Astrocyte of the hippocampus (primary cell): ENCODE measurements at regions not wholly inside any gene's neighbourhood (a gene's known extent, or its start where the extent isn't known, plus 50 kb on each side); places are given as distances from the start of the nearest gene placed in this dataset.

Source experiments
- DNase-seq: peaks from one replicate; pipeline ENCODE4 v3.0.0; 2011; ENCODE audit warnings: low read depth, low spot score

GRCh38 chr22:48690583-48691317, 1136.9 kb downstream of the BRD1 start:
- no peak for DNase-seq

GRCh38 chr22:48689206-48689605, 1138.5 kb downstream of the BRD1 start:
- no peak for DNase-seq

- DNase-seq = no peak
Measured at GRCh38 chr22:48688366-48688765, 1139.3 kb downstream of the BRD1 start.

- DNase-seq = no peak
Measured at GRCh38 chr22:48687606-48688005, 1140.1 kb downstream of the BRD1 start.

GRCh38 chr22:48686694-48687302, 1140.9 kb downstream of the BRD1 start:
- no peak for DNase-seq

DNA sequence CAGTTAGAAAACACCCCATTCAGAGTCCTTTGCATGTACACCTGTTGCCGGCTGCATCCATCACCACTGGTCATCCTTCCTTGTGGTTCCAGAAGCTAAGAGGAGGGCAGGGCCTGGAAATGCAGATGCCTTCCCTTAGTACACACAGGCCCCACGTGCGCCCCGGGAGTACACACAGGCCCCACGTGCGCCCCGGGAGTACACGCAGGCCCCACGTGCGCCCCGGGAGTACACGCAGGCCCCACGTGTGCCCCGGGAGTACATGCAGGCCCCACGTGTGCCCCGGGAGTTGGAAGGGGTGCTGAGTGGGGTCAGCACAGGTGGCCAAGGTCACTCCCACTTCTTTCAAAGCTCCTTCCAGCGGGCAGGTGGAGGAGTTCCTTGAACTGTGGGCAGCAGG, 1141.9 kb downstream of the BRD1 start:
- DNase-seq = no peak

- DNase-seq = no peak
Measured at GRCh38 chr22:48683640-48684039, 1144.0 kb downstream of the BRD1 start.

DNA sequence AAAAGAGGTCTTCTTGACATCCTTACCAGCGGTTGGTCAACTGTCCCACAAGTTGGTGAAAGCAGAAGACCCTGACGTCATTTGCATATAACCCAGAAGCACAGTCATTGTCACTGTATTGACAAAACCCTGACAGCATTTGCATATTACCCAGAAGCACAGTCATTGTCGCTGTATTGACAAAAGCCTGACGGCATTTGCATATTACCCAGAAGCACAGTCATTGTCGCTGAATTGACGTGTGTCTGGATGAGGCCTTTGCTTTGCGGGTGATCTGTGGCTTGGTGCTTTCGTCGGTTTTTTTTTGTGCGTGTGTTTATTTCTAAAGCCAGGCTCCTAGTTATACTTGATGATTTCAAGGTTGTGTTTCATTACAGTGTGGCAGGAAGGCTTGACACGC, 1145.2 kb downstream of the BRD1 start:
- DNase-seq = no peak

DNA sequence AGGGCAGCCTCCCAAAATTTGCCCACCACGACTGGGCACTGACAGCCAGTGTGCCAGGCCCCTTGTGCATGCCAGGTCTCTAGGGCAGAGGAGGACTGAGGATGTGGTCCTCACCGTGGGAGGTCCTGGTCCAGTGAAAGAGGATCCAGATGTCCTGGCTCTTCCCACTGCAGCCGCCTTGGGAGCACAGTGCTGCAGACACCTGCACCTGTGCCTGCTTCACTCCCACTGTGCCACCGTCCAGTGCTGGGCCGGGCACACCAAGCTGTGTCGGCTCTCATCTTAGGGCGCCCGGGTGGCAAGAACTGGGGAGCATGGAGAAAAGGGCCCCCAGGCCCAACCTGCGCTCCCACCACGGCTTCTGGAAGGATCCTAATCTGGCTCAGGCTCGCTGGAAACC, 1147.1 kb downstream of the BRD1 start:
- DNase-seq = no peak

DNA sequence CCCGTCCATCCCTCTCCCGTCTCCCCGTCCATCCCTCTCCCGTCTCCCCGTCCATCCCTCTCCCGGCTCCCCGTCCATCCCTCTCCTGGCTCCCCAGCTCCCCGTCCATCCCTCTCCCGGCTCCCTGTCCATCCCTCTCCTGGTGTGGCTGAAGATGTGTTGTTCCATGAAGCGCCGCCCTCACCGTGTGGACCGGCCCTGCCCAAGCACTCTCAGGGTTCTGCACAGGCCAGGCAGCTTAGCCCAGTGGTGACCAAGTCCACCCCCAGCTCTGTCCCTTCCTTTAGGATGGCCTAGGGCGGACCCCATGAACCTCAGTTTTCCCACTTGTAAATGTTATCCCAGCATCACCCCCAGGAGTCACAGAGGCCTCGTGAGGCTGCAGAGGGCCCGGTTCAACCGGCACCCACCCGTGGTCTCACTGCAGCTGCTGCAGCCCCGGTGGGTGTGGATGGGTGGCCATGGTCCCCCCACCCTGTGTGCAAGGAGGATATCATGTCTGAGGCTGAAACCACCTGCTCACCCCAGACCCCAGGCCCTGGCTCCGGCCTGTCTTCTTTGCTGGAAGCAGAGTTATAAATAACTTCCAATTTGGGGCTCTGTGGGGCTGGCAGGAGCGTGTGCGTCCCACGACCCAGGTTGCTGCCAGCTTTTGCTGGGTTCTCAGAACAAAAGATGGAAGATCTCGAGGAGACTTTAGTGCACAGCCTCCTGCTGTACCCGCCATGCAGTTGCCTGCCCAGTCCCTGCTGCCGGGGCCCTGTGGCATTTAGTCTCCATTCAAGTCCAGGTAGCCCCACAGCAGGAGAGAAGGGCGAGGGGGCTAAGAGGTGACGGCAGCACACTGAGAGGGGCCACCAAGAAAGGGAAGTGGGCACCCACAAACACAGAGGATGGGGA, 1147.8 kb downstream of the BRD1 start:
- DNase-seq = no peak

DNA sequence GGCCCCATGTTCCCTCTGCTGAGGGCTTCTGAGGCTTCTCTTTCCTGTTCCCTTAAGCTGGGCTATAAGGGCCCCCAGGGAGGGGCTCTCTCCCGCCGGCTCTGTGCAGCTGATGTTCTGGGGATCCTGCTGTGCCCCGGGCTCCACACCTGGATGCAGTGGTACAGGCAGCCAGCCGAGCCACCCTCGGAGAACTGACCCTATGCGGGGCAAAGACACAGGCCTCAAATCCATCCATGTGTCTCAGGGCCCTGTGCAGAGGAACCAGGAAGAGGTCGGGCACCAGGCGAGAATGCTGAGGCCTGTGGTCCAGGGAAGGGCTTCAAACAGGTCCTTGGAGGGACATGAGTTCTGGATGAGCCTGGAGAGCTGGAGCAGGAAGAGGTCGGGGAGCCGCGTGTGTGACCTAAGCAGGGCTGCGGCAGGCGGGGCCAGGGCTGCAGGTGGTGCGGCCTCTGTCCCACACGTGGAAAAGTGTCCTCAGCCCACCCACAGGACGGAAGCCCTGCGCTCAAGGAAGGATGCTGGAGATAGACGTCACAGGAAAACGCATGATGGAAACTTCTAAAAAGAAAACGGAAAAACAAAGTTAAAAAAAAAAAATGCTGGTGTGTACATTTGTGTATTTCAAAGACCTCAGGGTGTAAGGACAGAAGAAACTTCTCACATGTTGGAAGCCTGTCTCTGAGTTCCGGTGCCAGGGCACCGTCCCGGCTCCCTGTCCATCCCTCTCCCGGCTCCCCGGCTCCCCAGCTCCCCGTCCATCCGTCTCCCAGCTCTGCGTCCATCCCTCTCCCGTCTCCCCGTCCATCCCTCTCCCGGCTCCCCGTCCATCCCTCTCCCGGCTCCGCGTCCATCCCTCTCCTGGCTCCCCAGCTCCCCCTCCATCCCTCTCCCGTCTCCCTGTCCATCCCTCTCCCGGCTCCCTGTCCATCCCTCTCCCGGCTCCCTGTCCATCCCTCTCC, 1149.2 kb downstream of the BRD1 start:
- no peak for DNase-seq

DNA sequence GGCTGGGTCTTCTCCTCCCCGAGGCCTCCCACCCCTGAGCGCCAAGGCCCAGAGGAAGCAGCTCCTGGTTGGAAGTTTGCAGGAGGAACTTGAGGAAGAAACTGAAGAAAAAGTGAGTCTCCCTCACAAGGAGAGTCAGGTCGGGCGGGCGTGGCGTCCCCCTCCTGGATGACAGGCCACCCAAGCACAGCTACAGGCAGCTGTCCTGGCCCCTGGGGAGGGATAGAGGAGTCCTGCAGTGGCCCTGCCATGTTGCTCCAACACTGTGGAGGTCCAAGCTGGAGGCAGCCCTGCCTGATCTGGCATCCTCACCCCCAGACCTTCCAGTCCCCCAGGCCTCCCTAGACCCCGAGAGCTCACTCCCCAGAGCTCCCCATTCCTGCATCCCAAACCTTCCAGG, 1150.1 kb downstream of the BRD1 start:
- DNase-seq = no peak

GRCh38 chr22:48677168-48677520, 1150.5 kb downstream of the BRD1 start:
- DNase-seq = no peak

- DNase-seq = no peak
Measured at GRCh38 chr22:48676266-48677167, 1151.2 kb downstream of the BRD1 start.

DNA sequence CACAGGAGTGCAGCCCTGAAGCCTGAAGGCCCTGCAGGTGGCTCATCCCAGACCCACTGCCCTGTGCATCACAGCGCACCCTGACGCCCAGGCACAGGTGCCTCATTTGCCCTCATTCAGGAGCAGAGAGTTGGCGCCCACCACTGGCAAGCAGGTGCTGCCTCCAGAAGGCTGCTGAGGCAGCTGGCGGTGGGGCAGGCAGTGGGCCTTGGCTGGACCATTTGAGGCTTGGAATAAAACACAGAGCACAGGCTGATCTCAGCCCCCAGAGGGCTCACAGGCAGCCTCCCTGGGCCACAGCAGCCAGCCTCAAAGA, 1151.9 kb downstream of the BRD1 start:
- DNase-seq = no peak

- no peak for DNase-seq
Measured at GRCh38 chr22:48675141-48675829, 1152.4 kb downstream of the BRD1 start.

DNA sequence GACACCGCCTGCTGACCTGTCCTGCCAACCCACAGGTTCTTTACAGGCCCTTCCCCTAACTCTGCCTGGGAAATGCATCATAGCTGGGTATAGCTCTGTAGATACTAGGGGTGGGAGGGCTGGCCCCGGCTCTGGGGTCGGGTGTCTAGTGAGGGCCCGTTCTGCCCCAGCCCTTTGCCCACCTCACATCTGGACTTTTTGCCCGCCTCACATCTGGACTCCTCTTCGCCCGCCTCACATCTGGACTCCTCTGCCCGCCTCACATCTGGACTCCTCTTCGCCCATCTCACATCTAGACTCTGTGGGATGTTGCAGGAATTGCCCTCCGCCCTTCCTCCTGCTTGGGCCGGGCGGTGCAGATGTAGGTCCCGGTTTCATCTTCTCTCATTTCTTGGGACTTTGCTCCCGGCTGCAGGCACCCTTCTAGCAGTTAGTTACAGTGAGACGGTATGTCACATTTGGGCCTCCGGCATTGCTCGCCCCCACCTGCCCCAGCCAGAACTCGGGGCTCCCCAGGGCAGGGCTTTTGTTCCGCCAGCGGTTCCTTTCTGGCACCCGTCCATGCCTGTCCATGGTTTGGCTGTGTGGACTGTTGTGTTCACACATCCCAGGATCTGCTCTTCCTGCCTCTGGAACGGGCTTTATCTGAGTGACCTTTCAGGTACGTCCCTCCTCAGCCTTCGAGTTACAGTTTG, 1153.7 kb downstream of the BRD1 start:
- DNase-seq = no peak

DNA sequence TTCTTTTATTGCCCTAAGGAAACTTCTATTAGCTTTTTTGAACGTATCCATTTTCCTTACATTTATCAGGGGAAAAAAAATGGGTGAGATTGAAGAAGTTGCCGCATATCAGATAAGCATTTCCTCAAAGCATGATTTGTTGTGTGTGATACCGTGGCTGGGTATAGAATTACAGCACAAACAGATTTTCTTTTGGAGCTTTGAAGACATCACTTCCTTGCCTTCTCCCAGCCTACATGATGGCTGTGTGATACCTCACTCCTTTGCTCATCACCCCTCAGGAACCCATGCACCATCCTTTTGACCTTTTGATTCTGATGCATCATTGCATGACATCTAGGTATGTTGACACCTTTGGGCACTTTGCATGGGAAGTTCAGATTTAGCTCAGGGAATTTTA, 1155.3 kb downstream of the BRD1 start:
- no peak for DNase-seq

- no peak for DNase-seq
Measured at GRCh38 chr22:48670731-48671130, 1156.9 kb downstream of the BRD1 start.
